IMR-90 (cell line): ENCODE measurements at regions not wholly inside any gene's neighbourhood (a gene's known extent, or its start where the extent isn't known, plus 50 kb on each side); places are given as distances from the start of the nearest gene placed in this dataset.

ENCODE experiments used
- ATAC-seq: fragments of 200-7000 bp; cut with Tn5 transposase; 2 replicates; pipeline ENCODE4 v1.9.1; 2020; ENCODE audit warnings: low read depth, mild to moderate bottlenecking, moderate library complexity
- BruUV-seq: library from RNA; stranded (reverse); fragments of 400-500 nt; replicated peaks from 2 replicates; lab custom pipeline; 2021; lab: Mats Ljungman, UMichigan
- CTCF ChIA-PET: fragments of 300-600 bp; formaldehyde crosslinking; extraction: SDS; loops from one replicate; lab custom pipeline; 2021; ENCODE audit warnings: antibody characterized with exemption; lab: Yijun Ruan, JAX
- POLR2A ChIA-PET: fragments of 300-600 bp; sonication (Branson Sonifier 250); formaldehyde crosslinking; loops from one replicate; lab custom pipeline; 2022; ENCODE audit warnings: antibody characterized with exemption; ENCODE audit not compliant: unreplicated experiment; lab: Charles Lee
- DNase-seq: peaks from one replicate; pipeline ENCODE4 v3.0.0; 2013
- H2AFZ ChIP-seq: replicated peaks from 2 replicates; pipeline ENCODE3; 2013; ENCODE audit warnings: low read length, mild to moderate bottlenecking; ENCODE audit not compliant: poor library complexity
- H2AK5ac ChIP-seq: 2 replicates; pipeline ENCODE4 v1.6.1; 2013; ENCODE audit warnings: low read depth, low read length, inconsistent platforms
- H2AK9ac ChIP-seq: replicated peaks from 2 replicates; pipeline ENCODE3; 2013; ENCODE audit warnings: mild to moderate bottlenecking, low read depth, low read length, moderate library complexity; ENCODE audit not compliant: poor library complexity
- H2BK120ac ChIP-seq: 2 replicates; pipeline ENCODE4 v1.6.1; 2013; ENCODE audit warnings: low read depth, low read length, inconsistent platforms
- H2BK15ac ChIP-seq: 3 replicates; pipeline ENCODE4 v1.6.1; 2013; ENCODE audit warnings: low read depth, low read length, inconsistent platforms
- H2BK20ac ChIP-seq: 2 replicates; pipeline ENCODE4 v1.6.1; 2013; ENCODE audit warnings: low read depth, mild to moderate bottlenecking, inconsistent platforms, low read length, moderate library complexity
- H2BK5ac ChIP-seq: 2 replicates; pipeline ENCODE4 v1.6.1; 2013; ENCODE audit warnings: mild to moderate bottlenecking, low read depth, low read length, inconsistent platforms; ENCODE audit not compliant: poor library complexity, severe bottlenecking
- H3K14ac ChIP-seq: replicated peaks from 2 replicates; pipeline ENCODE4 v1.6.1; 2013; ENCODE audit warnings: low read depth, low read length, inconsistent platforms
- H3K18ac ChIP-seq: 2 replicates; pipeline ENCODE4 v1.6.1; 2013; ENCODE audit warnings: low read depth, low read length, control low read depth
- H3K23ac ChIP-seq: 2 replicates; pipeline ENCODE4 v1.6.1; 2013; ENCODE audit warnings: low read depth, low read length, inconsistent platforms
- H3K27ac ChIP-seq: 2 replicates; pipeline ENCODE4 v1.5.1; 2013; ENCODE audit warnings: mild to moderate bottlenecking, control low read depth, low read length; ENCODE audit not compliant: insufficient read depth
- H3K27me3 ChIP-seq: 2 replicates; pipeline ENCODE4 v1.6.1; 2013; ENCODE audit warnings: low read length; ENCODE audit not compliant: control insufficient read depth, insufficient read depth
- H3K36me3 ChIP-seq: 2 replicates; pipeline ENCODE4 v1.6.1; 2013; ENCODE audit warnings: low read length, mixed read lengths; ENCODE audit not compliant: control insufficient read depth, insufficient read depth
- H3K4ac ChIP-seq: 2 replicates; pipeline ENCODE4 v1.6.1; 2013; ENCODE audit warnings: low read depth, low read length, inconsistent platforms
- H3K4me1 ChIP-seq: 2 replicates; pipeline ENCODE4 v1.6.1; 2013; ENCODE audit warnings: low read length, mixed read lengths; ENCODE audit not compliant: control insufficient read depth, insufficient read depth
- H3K4me2 ChIP-seq: 2 replicates; pipeline ENCODE4 v1.6.1; 2013; ENCODE audit warnings: low read depth, mild to moderate bottlenecking, control low read depth, low read length, moderate library complexity
- H3K4me3 ChIP-seq: 2 replicates; pipeline ENCODE4 v1.5.1; 2013; ENCODE audit warnings: low read depth, mild to moderate bottlenecking, control low read depth, low read length, moderate library complexity; ENCODE audit not compliant: insufficient read depth
- H3K56ac ChIP-seq: 2 replicates; pipeline ENCODE4 v1.6.1; 2013; ENCODE audit warnings: low read length, inconsistent platforms; ENCODE audit not compliant: insufficient read depth; ENCODE audit errors: extremely low read depth
- H3K79me1 ChIP-seq, 2 experiments: 2 replicates each; pipeline ENCODE4 v1.6.1; 2013; ENCODE audit warnings: low read length in 2 of 2, inconsistent platforms in 1 of 2, low read depth in 1 of 2
- H3K9ac ChIP-seq: 2 replicates; pipeline ENCODE4 v1.6.1; 2013; ENCODE audit warnings: low read depth, low read length, control low read depth
- H3K9me1 ChIP-seq: 2 replicates; pipeline ENCODE4 v1.6.1; 2013; ENCODE audit warnings: low read length, inconsistent platforms; ENCODE audit not compliant: insufficient read depth
- H3K9me3 ChIP-seq: 2 replicates; pipeline ENCODE4 v1.6.1; 2013; ENCODE audit warnings: low read length; ENCODE audit not compliant: control insufficient read depth, insufficient read depth
- H4K20me1 ChIP-seq: 2 replicates; pipeline ENCODE4 v1.6.1; 2013; ENCODE audit warnings: low read length, inconsistent platforms; ENCODE audit not compliant: insufficient read depth
- H4K5ac ChIP-seq: 2 replicates; pipeline ENCODE4 v1.6.1; 2013; ENCODE audit warnings: mild to moderate bottlenecking, low read depth, low read length, control low read depth
- H4K8ac ChIP-seq, 2 experiments: 2 replicates each; pipeline ENCODE4 v1.6.1; 2013; ENCODE audit warnings: low read depth in 2 of 2, low read length in 2 of 2, control low read depth in 1 of 2, inconsistent platforms in 1 of 2
- H4K91ac ChIP-seq: 2 replicates; pipeline ENCODE4 v1.6.1; 2013; ENCODE audit warnings: low read depth, low read length, inconsistent platforms; ENCODE audit not compliant: insufficient read depth
- BHLHE40 ChIP-seq: fragments of 150-350 bp; IDR thresholded peaks from 2 replicates; pipeline ENCODE4 v1.6.1; 2016; ENCODE audit warnings: mild to moderate bottlenecking, low read depth, low read length
- CEBPB ChIP-seq: IDR thresholded peaks from 2 replicates; pipeline ENCODE4 v1.6.1; 2012; ENCODE audit warnings: low read depth, low read length, improper control_type of control experiment
- CHD1 ChIP-seq: IDR thresholded peaks from 2 replicates; pipeline ENCODE4 v1.6.1; 2012; ENCODE audit warnings: low read depth, low read length, improper control_type of control experiment
- FOS ChIP-seq: fragments of 150-350 bp; IDR thresholded peaks from 2 replicates; pipeline ENCODE4 v1.6.1; 2016; ENCODE audit warnings: low read depth, low read length
- MAFK ChIP-seq: IDR thresholded peaks from 2 replicates; pipeline ENCODE4 v1.6.1; 2012; ENCODE audit warnings: low read depth, low read length, improper control_type of control experiment
- MAZ ChIP-seq: IDR thresholded peaks from 2 replicates; pipeline ENCODE4 v1.6.1; 2012; ENCODE audit warnings: low read depth, mild to moderate bottlenecking, low read length, improper control_type of control experiment, moderate library complexity, borderline replicate concordance
- MXI1 ChIP-seq: IDR thresholded peaks from 2 replicates; pipeline ENCODE4 v1.6.1; 2012; ENCODE audit warnings: low read depth, mild to moderate bottlenecking, low read length, moderate library complexity, borderline replicate concordance
- NFE2L2 ChIP-seq: fragments of 150-350 bp; IDR thresholded peaks from 2 replicates; pipeline ENCODE4 v1.6.1; 2016; ENCODE audit warnings: low read depth, mild to moderate bottlenecking, low read length
- POLR2A ChIP-seq: IDR thresholded peaks from 2 replicates; pipeline ENCODE4 v1.6.1; 2012; ENCODE audit warnings: mild to moderate bottlenecking, low read depth, low read length
- RAD21 ChIP-seq: IDR thresholded peaks from 2 replicates; pipeline ENCODE4 v1.6.1; 2012; ENCODE audit warnings: low read length, improper control_type of control experiment
- RCOR1 ChIP-seq: IDR thresholded peaks from 2 replicates; pipeline ENCODE4 v1.6.1; 2012; ENCODE audit warnings: mild to moderate bottlenecking, low read length, improper control_type of control experiment; ENCODE audit not compliant: insufficient replicate concordance
- RFX5 ChIP-seq: IDR thresholded peaks from 2 replicates; pipeline ENCODE4 v1.8.0; 2012; ENCODE audit warnings: low read depth, mild to moderate bottlenecking, low read length, moderate library complexity
- SMC3 ChIP-seq: fragments of 150-350 bp; IDR thresholded peaks from 2 replicates; pipeline ENCODE4 v1.6.1; 2016; ENCODE audit warnings: low read depth, mild to moderate bottlenecking, antibody characterized with exemption, low read length, moderate library complexity
- WGBS, 2 experiments: methylation state at CpG; one replicate each; pipeline versions ENCODE4 v1.1.5 to v1.1.7; 2013; ENCODE audit warnings: missing lambda C conversion rate in 2 of 2; ENCODE audit not compliant: insufficient read length in 1 of 2; ENCODE audit errors: extremely low coverage in 2 of 2; 5-methylcytosine and 5-hydroxymethylcytosine counted together
- dilution Hi-C: fragments of 300-500 bp; cut with HindIII; formaldehyde crosslinking; loops from one replicate; pipeline ENCODE4 v1.14.3; 2018; ENCODE audit warnings: low sequenced_read_pairs; ENCODE audit not compliant: unreplicated experiment
- in situ Hi-C: fragments of 300-500 bp; cut with MboI; formaldehyde crosslinking; loops from 3 replicates; pipeline ENCODE4 v1.14.3; 2019; ENCODE audit warnings: low sequenced_read_pairs, inconsistent platforms, mixed read lengths
- intact Hi-C: fragments of 100-400 bp; cut with micrococcal nuclease; formaldehyde crosslinking; loops from 2 replicates; pipeline ENCODE4 v1.10.0; 2022
- TF ChIP-seq, protein P1 (sequence below): conservative IDR thresholded peaks from 2 replicates; pipeline ENCODE4 v1.5.1; 2012; ENCODE audit warnings: mild to moderate bottlenecking, low read depth, low read length, improper control_type of control experiment
- TF ChIP-seq, protein P2 (sequence below): fragments of 150-350 bp; IDR thresholded peaks from 2 replicates; pipeline ENCODE4 v1.6.1; 2017; ENCODE audit warnings: mild to moderate bottlenecking, antibody characterized with exemption, low read length, low read depth
- TF ChIP-seq, protein P3 (sequence below): fragments of 150-350 bp; IDR thresholded peaks from 2 replicates; pipeline ENCODE4 v1.6.1; 2016; ENCODE audit warnings: low read depth, mild to moderate bottlenecking, low read length, moderate library complexity, borderline replicate concordance

DNA sequence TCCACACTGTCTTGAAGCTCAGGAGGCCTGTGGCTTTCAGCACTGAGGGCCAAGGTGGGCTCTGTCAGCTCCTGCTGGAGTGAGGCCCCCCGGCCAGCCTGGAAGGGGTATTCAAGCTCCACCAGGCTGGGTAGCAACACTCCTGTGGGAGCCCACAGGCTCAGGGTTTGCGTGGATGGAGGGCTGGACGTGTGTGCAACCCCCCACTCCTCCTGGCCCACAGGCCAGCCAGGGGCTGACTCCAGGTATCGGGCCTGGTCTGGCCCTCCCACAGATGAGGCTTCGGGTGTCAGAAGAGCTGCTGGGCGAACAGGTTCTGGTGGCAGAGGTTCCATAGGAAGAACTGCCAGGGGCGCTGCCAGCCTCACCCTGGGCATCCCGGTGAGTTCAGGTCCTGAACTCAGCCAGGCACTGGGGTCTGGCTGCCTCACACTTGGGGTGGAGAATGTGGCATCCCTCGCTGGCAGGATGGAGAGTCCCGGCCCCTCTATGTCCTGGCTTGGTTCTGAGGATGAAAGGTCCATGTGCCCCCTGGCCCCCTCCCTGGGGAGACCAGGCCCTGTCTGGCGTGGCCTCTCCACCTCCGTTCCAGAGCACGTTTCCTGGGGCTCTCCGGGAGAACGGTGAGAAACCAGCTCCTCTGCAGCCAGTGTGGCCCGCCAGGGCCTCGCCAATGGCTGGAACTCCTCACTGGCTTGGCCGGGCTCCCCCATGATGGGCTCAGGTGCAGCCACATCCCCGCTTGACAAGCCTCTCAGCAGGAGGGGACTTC, 64.6 kb upstream of the TARDBP start:
- H3K4me3 ChIP-seq, result no peak overlapping the region
- ChIA-PET POLR2A (no interaction called here), CTCF (no interaction called here)
- H3K9ac ChIP-seq, result no peak overlapping the region
- no peaks in the 10 kb centered on the region for H3K36me3 ChIP-seq
- in situ Hi-C loops, result no loop called here
- no peak overlapping the region for H3K4ac ChIP-seq
- ATAC-seq, result no peak
- H2BK15ac ChIP-seq, result no peak overlapping the region
- intact Hi-C loops, result no loop called here
- TF ChIP-seq RAD21, result no peak
- TF ChIP-seq BHLHE40, result no peak
- no peak for TF ChIP-seq FOS
- no peak for TF ChIP-seq MAZ
- TF ChIP-seq MXI1, result no peak
- no peak for TF ChIP-seq RCOR1
- TF ChIP-seq RFX5, result no peak
- TF ChIP-seq, protein P1, sequence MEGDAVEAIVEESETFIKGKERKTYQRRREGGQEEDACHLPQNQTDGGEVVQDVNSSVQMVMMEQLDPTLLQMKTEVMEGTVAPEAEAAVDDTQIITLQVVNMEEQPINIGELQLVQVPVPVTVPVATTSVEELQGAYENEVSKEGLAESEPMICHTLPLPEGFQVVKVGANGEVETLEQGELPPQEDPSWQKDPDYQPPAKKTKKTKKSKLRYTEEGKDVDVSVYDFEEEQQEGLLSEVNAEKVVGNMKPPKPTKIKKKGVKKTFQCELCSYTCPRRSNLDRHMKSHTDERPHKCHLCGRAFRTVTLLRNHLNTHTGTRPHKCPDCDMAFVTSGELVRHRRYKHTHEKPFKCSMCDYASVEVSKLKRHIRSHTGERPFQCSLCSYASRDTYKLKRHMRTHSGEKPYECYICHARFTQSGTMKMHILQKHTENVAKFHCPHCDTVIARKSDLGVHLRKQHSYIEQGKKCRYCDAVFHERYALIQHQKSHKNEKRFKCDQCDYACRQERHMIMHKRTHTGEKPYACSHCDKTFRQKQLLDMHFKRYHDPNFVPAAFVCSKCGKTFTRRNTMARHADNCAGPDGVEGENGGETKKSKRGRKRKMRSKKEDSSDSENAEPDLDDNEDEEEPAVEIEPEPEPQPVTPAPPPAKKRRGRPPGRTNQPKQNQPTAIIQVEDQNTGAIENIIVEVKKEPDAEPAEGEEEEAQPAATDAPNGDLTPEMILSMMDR, result no peak
- TF ChIP-seq, protein P2, sequence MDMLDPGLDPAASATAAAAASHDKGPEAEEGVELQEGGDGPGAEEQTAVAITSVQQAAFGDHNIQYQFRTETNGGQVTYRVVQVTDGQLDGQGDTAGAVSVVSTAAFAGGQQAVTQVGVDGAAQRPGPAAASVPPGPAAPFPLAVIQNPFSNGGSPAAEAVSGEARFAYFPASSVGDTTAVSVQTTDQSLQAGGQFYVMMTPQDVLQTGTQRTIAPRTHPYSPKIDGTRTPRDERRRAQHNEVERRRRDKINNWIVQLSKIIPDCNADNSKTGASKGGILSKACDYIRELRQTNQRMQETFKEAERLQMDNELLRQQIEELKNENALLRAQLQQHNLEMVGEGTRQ, result no peak
- TF ChIP-seq MAFK, result no peak
- no peak for TF ChIP-seq CEBPB
- TF ChIP-seq, protein P3, sequence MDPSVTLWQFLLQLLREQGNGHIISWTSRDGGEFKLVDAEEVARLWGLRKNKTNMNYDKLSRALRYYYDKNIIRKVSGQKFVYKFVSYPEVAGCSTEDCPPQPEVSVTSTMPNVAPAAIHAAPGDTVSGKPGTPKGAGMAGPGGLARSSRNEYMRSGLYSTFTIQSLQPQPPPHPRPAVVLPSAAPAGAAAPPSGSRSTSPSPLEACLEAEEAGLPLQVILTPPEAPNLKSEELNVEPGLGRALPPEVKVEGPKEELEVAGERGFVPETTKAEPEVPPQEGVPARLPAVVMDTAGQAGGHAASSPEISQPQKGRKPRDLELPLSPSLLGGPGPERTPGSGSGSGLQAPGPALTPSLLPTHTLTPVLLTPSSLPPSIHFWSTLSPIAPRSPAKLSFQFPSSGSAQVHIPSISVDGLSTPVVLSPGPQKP, result no peak
- no peak for TF ChIP-seq CHD1
- TF ChIP-seq NFE2L2, result no peak
- TF ChIP-seq POLR2A, result no peak
- no peak for TF ChIP-seq SMC3
- DNase-seq, result no peak
- H3K18ac ChIP-seq, result no peak overlapping the region
- H3K79me1 ChIP-seq, result no peaks in the 10 kb centered on the region
- dilution Hi-C loops, result no loop called here
- no peaks in the 10 kb centered on the region for H3K9me1 ChIP-seq
- no peaks in the 10 kb centered on the region for H4K20me1 ChIP-seq
- peak overlapping the region; percentile 32 for H2AFZ ChIP-seq
- no peak overlapping the region for H2BK5ac ChIP-seq
- H3K27me3 ChIP-seq, result peaks cover 34% of the 10 kb centered on the region
- no peak overlapping the region for H3K14ac ChIP-seq
- H4K91ac ChIP-seq, result no peak overlapping the region
- H3K9me3 ChIP-seq, result no peaks in the 10 kb centered on the region
- no peak overlapping the region for H4K5ac ChIP-seq
- no peak overlapping the region for H3K23ac ChIP-seq
- no peak overlapping the region for H2AK9ac ChIP-seq
- no peak overlapping the region for H2BK120ac ChIP-seq
- peaks cover 5% of the 10 kb centered on the region; the same call in 1 of the 2 replicates for H3K4me1 ChIP-seq
- no peak overlapping the region for H3K4me2 ChIP-seq
- no peak overlapping the region for H3K27ac ChIP-seq
- no peak overlapping the region for H3K56ac ChIP-seq
- H2BK20ac ChIP-seq, result no peak overlapping the region
- 88% methylated on average over 6 of the region's 19 CpGs; no CpG with 5 or more reads in 1 of the 2 experiments for WGBS, 2 experiments
- no peak overlapping the region for H4K8ac ChIP-seq
- BruUV-seq, result no TSS peak
- no peak overlapping the region for H2AK5ac ChIP-seq
